GM12891 (cell line): ENCODE measurements at regions not wholly inside any gene's neighbourhood (a gene's known extent, or its start where the extent isn't known, plus 50 kb on each side); places are given as distances from the start of the nearest gene placed in this dataset.

Source experiments
- POLR2A ChIP-seq: IDR thresholded peaks from 2 replicates; pipeline ENCODE4 v1.6.1; 2011; ENCODE audit warnings: low read depth, low read length, control low read depth
- POLR2AphosphoS5 ChIP-seq: IDR thresholded peaks from 2 replicates; pipeline ENCODE4 v1.6.1; 2011; ENCODE audit warnings: low read depth, low read length, control low read depth
- SPI1 ChIP-seq: IDR thresholded peaks from 2 replicates; pipeline ENCODE4 v1.6.1; 2011; ENCODE audit warnings: low read depth, low read length, control low read depth
- TAF1 ChIP-seq: IDR thresholded peaks from 2 replicates; pipeline ENCODE4 v1.6.1; 2011; ENCODE audit warnings: low read depth, low read length, control low read depth

DNA sequence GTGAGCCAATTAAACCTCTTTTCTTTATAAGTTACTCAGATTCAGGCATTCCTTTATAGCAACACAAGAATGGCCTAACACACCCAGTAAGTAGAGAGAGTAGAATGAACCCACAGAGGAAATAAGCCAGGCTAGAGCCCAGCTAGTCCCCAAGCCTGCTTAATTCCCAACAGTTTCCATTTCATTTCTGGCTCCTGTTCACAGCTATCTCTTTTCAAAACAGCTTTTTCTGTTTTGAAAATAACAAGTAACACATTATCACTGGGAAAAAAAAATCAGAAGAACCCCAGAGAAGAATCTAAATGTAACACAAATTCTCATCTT is 69.0 kb downstream of the HSPB8 start:
- no peak for TF ChIP-seq POLR2AphosphoS5
- no peak for TF ChIP-seq TAF1
- no peak for TF ChIP-seq POLR2A
- TF ChIP-seq SPI1 = no peak
